ENCODE measurements at regions not wholly inside any gene's neighbourhood (a gene's known extent, or its start where the extent isn't known, plus 50 kb on each side); places are given as distances from the start of the nearest gene placed in this dataset.

DNA sequence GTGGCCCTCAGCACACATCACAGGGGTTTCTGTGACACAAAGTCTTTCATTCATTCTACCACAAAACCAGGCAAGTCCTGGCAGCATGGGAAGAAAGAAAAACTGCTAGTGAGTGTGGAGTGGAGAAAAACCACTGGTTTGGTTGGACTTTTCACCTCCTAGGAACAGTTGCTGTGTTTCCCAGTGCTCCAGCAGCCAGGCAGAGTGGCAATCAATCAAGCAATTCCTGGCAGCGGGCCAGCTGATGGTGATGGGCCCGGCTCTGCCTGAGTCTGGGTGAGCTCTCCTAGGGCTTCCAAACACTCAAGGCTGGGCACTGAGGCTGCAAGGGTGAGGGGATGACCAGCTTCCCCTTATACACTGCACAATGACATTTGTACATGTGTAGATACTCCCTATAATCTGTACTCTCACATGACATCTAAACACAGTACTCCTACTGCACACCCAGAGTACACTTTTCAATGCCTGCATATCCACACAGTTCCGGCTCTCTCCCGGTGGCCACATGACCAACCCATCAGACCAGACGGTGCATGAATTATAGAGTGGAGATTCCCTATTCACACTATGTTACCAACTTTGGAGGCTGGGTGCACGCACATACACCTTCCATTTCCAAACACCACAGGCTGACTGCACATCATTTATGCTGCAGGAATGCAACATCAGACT, 156.6 kb downstream of the UNC5CL start:
- TF ChIP-seq EZH2 (IDR thresholded peaks at IDR 0.05) (no peak), POLR2AphosphoS5 (IDR thresholded peaks at IDR 0.05; ENCODE audit: borderline replicate concordance, low read depth, low read length) (no peak), FOXP2 (optimal IDR thresholded peaks at IDR 0.05; ENCODE audit: control extremely low read depth, extremely low read length, insufficient read depth) (no peak)

All from SK-N-MC (cell line).